Activated T-helper 1 cell treated with anti-CD3 and anti-CD28 coated beads, Interleukin-12 subunit alpha, Interleukin-12 subunit beta, Interleukin-2, Interleukin-4 antibody, amounts not matched to agents 30 ng/mL and 10 ng/mL and 1 ng/mL, durations not matched to agents 14 hours and 24 hours and 36 hours (primary cell): ENCODE measurements at regions not wholly inside any gene's neighbourhood (a gene's known extent, or its start where the extent isn't known, plus 50 kb on each side); places are given as distances from the start of the nearest gene placed in this dataset.
"Not testable (repeated sequence)": the region's sequence is repeated elsewhere in the genome, so short reads cannot be mapped to it uniquely, and the experiment has no call there.

Source experiments
- DNase-seq: peaks from one replicate; pipeline ENCODE4 v3.0.0; 2021; ENCODE audit warnings: low spot score
- H3K27ac Mint-ChIP-seq: one replicate; pipeline ENCODE4 v1.8.0; 2021; ENCODE audit warnings: mild to moderate bottlenecking, mixed read lengths
- H3K27me3 Mint-ChIP-seq: one replicate; pipeline ENCODE4 v1.8.0; 2022; ENCODE audit warnings: mild to moderate bottlenecking, moderate library complexity, mixed read lengths; ENCODE audit not compliant: insufficient read depth
- H3K36me3 Mint-ChIP-seq: one replicate; pipeline ENCODE4 v1.8.0; 2021; ENCODE audit warnings: low read depth, mixed read lengths
- H3K4me1 Mint-ChIP-seq: one replicate; pipeline ENCODE4 v1.8.0; 2021; ENCODE audit warnings: low read depth, mixed read lengths
- H3K4me3 Mint-ChIP-seq: one replicate; pipeline ENCODE4 v1.8.0; 2021; ENCODE audit warnings: mild to moderate bottlenecking, moderate library complexity, mixed read lengths
- H3K9me3 Mint-ChIP-seq: one replicate; pipeline ENCODE4 v1.8.0; 2021; ENCODE audit warnings: mixed read lengths
- intact Hi-C: fragments of 100-400 bp; cut with micrococcal nuclease; formaldehyde crosslinking; loops from one replicate; pipeline ENCODE4 v1.15.1; 2024

DNA sequence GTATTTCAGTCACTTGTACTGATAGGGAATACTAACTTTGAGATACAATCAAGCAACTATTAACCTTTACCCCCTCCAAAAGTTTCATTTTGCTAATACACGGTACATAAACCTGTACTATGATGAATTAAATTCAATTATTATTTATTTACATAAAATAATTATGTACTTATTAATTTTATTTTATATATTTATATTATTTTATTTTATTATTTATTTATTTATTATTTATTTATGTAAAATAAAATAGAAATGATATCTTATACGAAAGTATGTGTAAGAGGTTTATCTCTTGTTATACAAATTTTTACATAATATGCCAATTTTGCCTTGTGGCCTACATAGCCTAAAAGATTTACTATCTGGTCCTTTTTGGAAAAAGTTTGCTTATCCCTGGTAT, 564.3 kb downstream of the SLITRK5 start:
- Mint-ChIP-seq H3K27me3 (no peaks in the 10 kb centered on the region), H3K9me3 (no peaks in the 10 kb centered on the region), H3K4me3 (no peak overlapping the region), H3K27ac (no peak overlapping the region), H3K36me3 (no peaks in the 10 kb centered on the region), H3K4me1 (no peaks in the 10 kb centered on the region)
- intact Hi-C loops: no loop called here
- DNase-seq: no peak

- intact Hi-C loops: no loop called here
- H3K4me1 Mint-ChIP-seq: no peaks in the 10 kb centered on the region
- H3K27ac Mint-ChIP-seq: no peak overlapping the region
- no peaks in the 10 kb centered on the region for H3K36me3 Mint-ChIP-seq
- H3K4me3 Mint-ChIP-seq: no peak overlapping the region
- H3K9me3 Mint-ChIP-seq: no peaks in the 10 kb centered on the region
- H3K27me3 Mint-ChIP-seq: no peaks in the 10 kb centered on the region
- no peak for DNase-seq
These were observed 575.1 kb downstream of the SLITRK5 start for GRCh38 chr13:88246239-88246638.

DNA sequence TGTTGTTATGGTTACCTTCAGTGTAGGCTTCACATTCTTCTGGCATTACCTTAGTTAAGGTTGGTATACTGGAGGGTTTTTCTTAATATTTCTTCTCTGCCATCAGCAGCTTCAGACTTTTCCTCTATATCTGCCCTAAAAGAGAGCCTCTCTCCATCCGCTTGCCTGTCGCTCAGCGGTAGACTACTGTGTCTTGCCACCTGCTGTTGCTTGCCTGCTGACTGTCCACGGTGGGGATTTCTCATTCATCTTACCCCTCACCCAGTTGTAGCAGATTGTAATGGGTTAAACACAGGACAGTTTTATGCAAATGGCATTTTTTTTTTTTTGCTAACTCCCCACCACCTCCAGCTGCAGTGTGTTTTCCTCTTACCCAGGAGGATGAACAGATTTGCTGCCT, 577.2 kb downstream of the SLITRK5 start:
- Mint-ChIP-seq H3K36me3 (no peaks in the 10 kb centered on the region), H3K4me1 (no peaks in the 10 kb centered on the region), H3K4me3 (no peak overlapping the region), H3K27ac (no peak overlapping the region), H3K9me3 (no peaks in the 10 kb centered on the region), H3K27me3 (no peaks in the 10 kb centered on the region)
- DNase-seq: no peak
- intact Hi-C loops: no loop called here

- no peak overlapping the region for H3K27ac Mint-ChIP-seq
- H3K27me3 Mint-ChIP-seq: no peaks in the 10 kb centered on the region
- H3K9me3 Mint-ChIP-seq: peaks cover 10% of the 10 kb centered on the region
- no peak for DNase-seq
- no peaks in the 10 kb centered on the region for H3K36me3 Mint-ChIP-seq
- no peaks in the 10 kb centered on the region for H3K4me1 Mint-ChIP-seq
- intact Hi-C loops: no loop called here
- H3K4me3 Mint-ChIP-seq: no peak overlapping the region
These were observed 586.5 kb downstream of the SLITRK5 start for GRCh38 chr13:88257706-88258105.

DNA sequence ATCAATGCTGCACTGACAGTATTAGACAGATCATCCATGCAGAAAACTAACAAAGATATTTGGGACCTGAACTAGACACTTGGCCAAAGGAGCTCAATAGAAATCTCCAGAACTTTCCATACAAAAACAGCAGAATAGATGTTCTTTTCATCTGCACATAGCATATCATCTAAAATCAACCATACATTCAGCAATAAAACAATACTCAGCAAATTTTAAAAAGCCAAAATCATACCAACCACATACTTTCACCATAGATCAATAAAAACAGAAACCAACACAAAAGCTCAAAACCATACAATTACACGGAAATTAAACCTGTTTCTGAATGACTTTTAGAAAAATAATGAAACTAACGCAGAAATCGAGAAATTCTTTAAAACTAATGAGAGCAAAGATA, 592.6 kb downstream of the SLITRK5 start:
- Mint-ChIP-seq H3K27ac (no peak overlapping the region), H3K4me3 (no peak overlapping the region), H3K4me1 (no peaks in the 10 kb centered on the region), H3K36me3 (no peaks in the 10 kb centered on the region), H3K9me3 (peaks cover 14% of the 10 kb centered on the region), H3K27me3 (no peaks in the 10 kb centered on the region)
- intact Hi-C loops: no loop called here
- DNase-seq: no peak

GRCh38 chr13:88281841-88282240, 610.7 kb downstream of the SLITRK5 start:
- intact Hi-C loops: no loop called here
- Mint-ChIP-seq H3K4me1 (no peaks in the 10 kb centered on the region), H3K27me3 (no peaks in the 10 kb centered on the region), H3K9me3 (peaks cover 16% of the 10 kb centered on the region), H3K36me3 (no peaks in the 10 kb centered on the region), H3K4me3 (no peak overlapping the region), H3K27ac (no peak overlapping the region)
- no peak for DNase-seq

DNA sequence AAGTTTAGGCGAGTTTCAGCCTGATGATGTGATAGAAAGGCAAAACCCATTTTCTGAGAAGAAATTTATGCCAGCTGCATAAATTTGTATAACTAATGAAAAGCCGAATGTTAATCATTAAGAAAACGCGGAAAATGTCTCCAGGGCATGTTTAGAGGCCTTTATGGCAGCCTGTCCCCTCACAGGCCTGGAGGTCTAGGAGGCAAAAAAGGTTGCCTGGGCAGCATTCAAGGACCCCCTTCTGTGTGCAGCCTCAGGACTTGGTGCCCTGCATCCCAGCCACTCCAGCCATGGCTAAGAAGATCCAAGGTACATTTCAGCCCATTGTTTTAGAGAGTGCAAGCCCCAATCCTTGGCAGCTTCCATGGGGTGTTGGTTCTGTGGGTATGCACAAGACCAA, 614.2 kb downstream of the SLITRK5 start:
- no peaks in the 10 kb centered on the region for H3K4me1 Mint-ChIP-seq
- no peak for DNase-seq
- no peak overlapping the region for H3K27ac Mint-ChIP-seq
- peaks cover 18% of the 10 kb centered on the region for H3K9me3 Mint-ChIP-seq
- no peak overlapping the region for H3K4me3 Mint-ChIP-seq
- H3K27me3 Mint-ChIP-seq: no peaks in the 10 kb centered on the region
- H3K36me3 Mint-ChIP-seq: no peaks in the 10 kb centered on the region
- intact Hi-C loops: no loop called here

GRCh38 chr13:88288326-88288725, 617.2 kb downstream of the SLITRK5 start:
- Mint-ChIP-seq H3K36me3 (no peaks in the 10 kb centered on the region), H3K4me1 (no peaks in the 10 kb centered on the region), H3K9me3 (peaks cover 15% of the 10 kb centered on the region), H3K27ac (no peak overlapping the region), H3K4me3 (no peak overlapping the region), H3K27me3 (no peaks in the 10 kb centered on the region)
- DNase-seq: no peak
- intact Hi-C loops: no loop called here

- H3K4me3 Mint-ChIP-seq, H3K27ac Mint-ChIP-seq, intact Hi-C loops, H3K36me3 Mint-ChIP-seq, H3K27me3 Mint-ChIP-seq, H3K9me3 Mint-ChIP-seq, DNase-seq, H3K4me1 Mint-ChIP-seq: not testable (repeated sequence)
These were observed 620.6 kb downstream of the SLITRK5 start for GRCh38 chr13:88291731-88292130.

GRCh38 chr13:88294368-88294767, 623.2 kb downstream of the SLITRK5 start:
- no peaks in the 10 kb centered on the region for H3K36me3 Mint-ChIP-seq
- no peaks in the 10 kb centered on the region for H3K4me1 Mint-ChIP-seq
- DNase-seq: no peak
- H3K27ac Mint-ChIP-seq: no peak overlapping the region
- H3K27me3 Mint-ChIP-seq: no peaks in the 10 kb centered on the region
- no peak overlapping the region for H3K4me3 Mint-ChIP-seq
- intact Hi-C loops: no loop called here
- no peaks in the 10 kb centered on the region for H3K9me3 Mint-ChIP-seq

GRCh38 chr13:88303157-88303556, 632.0 kb downstream of the SLITRK5 start:
- Mint-ChIP-seq H3K9me3 (peaks cover 9% of the 10 kb centered on the region), H3K27ac (no peak overlapping the region), H3K4me3 (no peak overlapping the region), H3K27me3 (no peaks in the 10 kb centered on the region), H3K4me1 (no peaks in the 10 kb centered on the region), H3K36me3 (no peaks in the 10 kb centered on the region)
- intact Hi-C loops: no loop called here
- DNase-seq: no peak

GRCh38 chr13:88303605-88304004, 632.4 kb downstream of the SLITRK5 start:
- H3K9me3 Mint-ChIP-seq: peaks cover 9% of the 10 kb centered on the region
- no peak overlapping the region for H3K4me3 Mint-ChIP-seq

GRCh38 chr13:88314496-88314895, 643.3 kb downstream of the SLITRK5 start:
- DNase-seq: no peak
- peaks cover 7% of the 10 kb centered on the region for H3K9me3 Mint-ChIP-seq

More at GRCh38 chr13:88303605-88304004, 632.4 kb downstream of the SLITRK5 start:
- intact Hi-C loops: no loop called here
- no peak for DNase-seq
- Mint-ChIP-seq H3K4me1 (no peaks in the 10 kb centered on the region), H3K36me3 (no peaks in the 10 kb centered on the region), H3K27ac (no peak overlapping the region), H3K27me3 (no peaks in the 10 kb centered on the region)

GRCh38 chr13:88329066-88329465, 657.9 kb downstream of the SLITRK5 start:
- intact Hi-C loops: no loop called here
- no peak for DNase-seq
- H3K4me1 Mint-ChIP-seq: no peaks in the 10 kb centered on the region
- H3K4me3 Mint-ChIP-seq: no peak overlapping the region
- H3K9me3 Mint-ChIP-seq: no peaks in the 10 kb centered on the region
- no peak overlapping the region for H3K27ac Mint-ChIP-seq
- no peaks in the 10 kb centered on the region for H3K27me3 Mint-ChIP-seq
- H3K36me3 Mint-ChIP-seq: no peaks in the 10 kb centered on the region

More at GRCh38 chr13:88314496-88314895, 643.3 kb downstream of the SLITRK5 start:
- H3K27me3 Mint-ChIP-seq: no peaks in the 10 kb centered on the region
- no peak overlapping the region for H3K4me3 Mint-ChIP-seq
- intact Hi-C loops: no loop called here
- no peaks in the 10 kb centered on the region for H3K4me1 Mint-ChIP-seq
- no peak overlapping the region for H3K27ac Mint-ChIP-seq
- H3K36me3 Mint-ChIP-seq: no peaks in the 10 kb centered on the region
